ENCODE measurements at regions not wholly inside any gene's neighbourhood (a gene's known extent, or its start where the extent isn't known, plus 50 kb on each side); places are given as distances from the start of the nearest gene placed in this dataset.

DNA sequence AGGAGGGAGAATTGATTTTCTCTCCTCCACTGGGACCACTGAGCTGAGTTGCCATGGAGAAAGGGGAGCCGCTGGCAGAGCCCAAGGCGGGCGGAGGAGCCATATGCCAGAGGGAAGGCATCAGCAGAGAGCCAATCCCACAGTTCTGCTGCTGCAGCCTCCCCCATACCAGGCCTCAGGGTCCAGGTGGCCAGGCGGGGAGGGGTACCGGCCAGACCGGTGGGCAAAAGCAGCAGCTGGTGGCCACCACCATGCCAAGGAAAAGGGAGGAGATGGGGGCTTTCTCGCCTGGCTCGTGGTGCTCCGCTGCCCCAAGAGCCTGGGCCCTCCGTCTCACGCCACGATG lies 72.8 kb downstream of the PITPNM2 start:
- H3K9ac ChIP-seq (ENCODE audit: low read length) = no peak overlapping the region

GRCh38 chr12:123077298-123078119 lies 73.4 kb downstream of the PITPNM2 start:
- intact Hi-C loops (cut with micrococcal nuclease) = no loop called here
- ATAC-seq = no peak
- BruUV-seq (replicated peaks) = no TSS peak
- H3K27ac ChIP-seq (ENCODE audit: low read length) = no peak overlapping the region
- POLR2A ChIA-PET (ENCODE audit: unreplicated experiment) = no interaction called here
- DNase-seq = no peak
- TF ChIP-seq EZH2phosphoT487 (IDR thresholded peaks at IDR 0.05; ENCODE audit: borderline replicate concordance, low read length) (no peak), CTCF (conservative IDR thresholded peaks at IDR 0.05; ENCODE audit: low read depth, low read length) (no peak)
- H3K27me3 ChIP-seq (ENCODE audit: low read length) = no peaks in the 10 kb centered on the region
- no peaks in the 10 kb centered on the region for H3K9me3 ChIP-seq (ENCODE audit: low read length)
- H4K20me1 ChIP-seq (ENCODE audit: low read length) = no peaks in the 10 kb centered on the region
- CTCF ChIA-PET = no interaction called here
- H3K9ac ChIP-seq (ENCODE audit: low read length) = no peak overlapping the region
- no peak overlapping the region for H3K4me3 ChIP-seq (ENCODE audit: low read length)
- H3K79me2 ChIP-seq (ENCODE audit: low read length) = no peaks in the 10 kb centered on the region
- no peaks in the 10 kb centered on the region for H3K36me3 ChIP-seq (ENCODE audit: low read depth, low read length)
- H2AFZ ChIP-seq (ENCODE audit: low read length) = no peak overlapping the region
- no peaks in the 10 kb centered on the region for H3F3A ChIP-seq (ENCODE audit: low read length, unreplicated experiment)
- no peak overlapping the region for H3K4me2 ChIP-seq (ENCODE audit: low read length)
- no peaks in the 10 kb centered on the region for H3K9me2 ChIP-seq (replicated peaks; ENCODE audit: low read length)
- H3K4me1 ChIP-seq (ENCODE audit: insufficient read depth, low read length) = peaks cover 22% of the 10 kb centered on the region

More for the DNA sequence above, 72.8 kb downstream of the PITPNM2 start:
- ATAC-seq = no peak
- Histone ChIP-seq H3K4me2 (ENCODE audit: low read length) (no peak overlapping the region), H3F3A (ENCODE audit: low read length, unreplicated experiment) (no peaks in the 10 kb centered on the region), H3K36me3 (ENCODE audit: low read depth, low read length) (no peaks in the 10 kb centered on the region), H2AFZ (ENCODE audit: low read length) (no peak overlapping the region), H4K20me1 (ENCODE audit: low read length) (no peaks in the 10 kb centered on the region), H3K79me2 (ENCODE audit: low read length) (no peaks in the 10 kb centered on the region), H3K27ac (ENCODE audit: low read length) (no peak overlapping the region), H3K9me3 (ENCODE audit: low read length) (no peaks in the 10 kb centered on the region), H3K4me1 (ENCODE audit: insufficient read depth, low read length) (peaks cover 22% of the 10 kb centered on the region), H3K9me2 (replicated peaks; ENCODE audit: low read length) (no peaks in the 10 kb centered on the region), H3K4me3 (ENCODE audit: low read length) (no peak overlapping the region), H3K27me3 (ENCODE audit: low read length) (no peaks in the 10 kb centered on the region)
- DNase-seq = no peak
- intact Hi-C loops (cut with micrococcal nuclease) = no loop called here
- ChIA-PET POLR2A (ENCODE audit: unreplicated experiment) (no interaction called here), CTCF (no interaction called here)
- no TSS peak for BruUV-seq (replicated peaks)
- no peak for TF ChIP-seq EZH2 (IDR thresholded peaks at IDR 0.05; ENCODE audit: low read length, unreplicated experiment)
- no peak for TF ChIP-seq EZH2phosphoT487 (IDR thresholded peaks at IDR 0.05; ENCODE audit: borderline replicate concordance, low read length)
- TF ChIP-seq CTCF (conservative IDR thresholded peaks at IDR 0.05; ENCODE audit: low read depth, low read length) = no peak

DNA sequence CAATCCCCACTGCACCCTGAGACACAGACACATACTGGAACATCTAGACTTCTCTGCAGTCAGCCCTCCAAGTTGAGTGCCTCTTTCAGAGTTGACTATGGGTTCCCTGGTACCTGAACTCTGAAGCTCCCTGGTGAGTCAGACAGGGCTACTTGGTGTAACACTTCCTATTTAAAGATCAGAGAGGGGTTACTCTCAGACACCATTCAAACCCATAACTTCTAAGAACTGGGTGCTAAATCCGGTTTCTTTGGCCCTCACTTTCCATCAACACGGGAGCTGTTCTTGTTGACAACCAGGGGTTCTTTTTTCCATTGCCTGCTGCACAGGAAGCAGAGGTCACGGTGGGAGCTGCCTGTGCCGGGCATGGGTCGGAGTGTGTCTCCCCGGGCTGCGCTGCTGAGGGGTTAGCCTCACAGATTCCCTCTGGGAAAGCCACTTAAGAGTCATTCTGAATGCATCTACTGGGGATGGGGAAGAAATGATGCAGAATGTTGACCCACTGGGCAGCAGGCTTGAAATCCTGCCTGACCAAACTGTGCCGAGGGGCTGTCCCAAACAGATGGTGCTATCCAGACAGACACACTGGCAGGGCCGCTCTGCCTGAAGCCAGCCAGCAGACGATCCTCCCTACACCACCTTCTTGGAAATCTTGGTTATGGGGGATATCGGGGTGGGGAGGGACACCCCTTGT lies 74.1 kb downstream of the PITPNM2 start:
- no peaks in the 10 kb centered on the region for H3K27me3 ChIP-seq (ENCODE audit: low read length)
- no peaks in the 10 kb centered on the region for H4K20me1 ChIP-seq (ENCODE audit: low read length)
- 0 out of 2 replicates have a peak overlapping the region, but pooled peaks have one; percentile 15 for H3K27ac ChIP-seq (ENCODE audit: low read length)
- H3K36me3 ChIP-seq (ENCODE audit: low read depth, low read length) = no peaks in the 10 kb centered on the region
- intact Hi-C loops (cut with micrococcal nuclease) = no loop called here
- H3K4me1 ChIP-seq (ENCODE audit: insufficient read depth, low read length) = peaks cover 22% of the 10 kb centered on the region
- CTCF ChIA-PET = no interaction called here
- POLR2A ChIA-PET (ENCODE audit: unreplicated experiment) = no interaction called here
- no peak overlapping the region for H3K4me3 ChIP-seq (ENCODE audit: low read length)
- ATAC-seq = peak; percentile 34; the same call in 1 of the 2 replicates
- BruUV-seq (replicated peaks) = no TSS peak
- H3K4me2 ChIP-seq (ENCODE audit: low read length) = 0 out of 2 replicates have a peak overlapping the region, but pooled peaks have one; percentile 32
- H3K9ac ChIP-seq (ENCODE audit: low read length) = no peak overlapping the region
- TF ChIP-seq CTCF (conservative IDR thresholded peaks at IDR 0.05; ENCODE audit: low read depth, low read length) (no peak), EZH2phosphoT487 (IDR thresholded peaks at IDR 0.05; ENCODE audit: borderline replicate concordance, low read length) (no peak), EZH2 (IDR thresholded peaks at IDR 0.05; ENCODE audit: low read length, unreplicated experiment) (no peak)
- H3K79me2 ChIP-seq (ENCODE audit: low read length) = no peaks in the 10 kb centered on the region
- H2AFZ ChIP-seq (ENCODE audit: low read length) = no peak overlapping the region
- H3K9me2 ChIP-seq (replicated peaks; ENCODE audit: low read length) = no peaks in the 10 kb centered on the region
- peak; percentile 30 for DNase-seq
- no peaks in the 10 kb centered on the region for H3K9me3 ChIP-seq (ENCODE audit: low read length)
- no peaks in the 10 kb centered on the region for H3F3A ChIP-seq (ENCODE audit: low read length, unreplicated experiment)

All from PC-3 (cell line).